ENCODE measurements at regions not wholly inside any gene's neighbourhood (a gene's known extent, or its start where the extent isn't known, plus 50 kb on each side); places are given as distances from the start of the nearest gene placed in this dataset.

DNA sequence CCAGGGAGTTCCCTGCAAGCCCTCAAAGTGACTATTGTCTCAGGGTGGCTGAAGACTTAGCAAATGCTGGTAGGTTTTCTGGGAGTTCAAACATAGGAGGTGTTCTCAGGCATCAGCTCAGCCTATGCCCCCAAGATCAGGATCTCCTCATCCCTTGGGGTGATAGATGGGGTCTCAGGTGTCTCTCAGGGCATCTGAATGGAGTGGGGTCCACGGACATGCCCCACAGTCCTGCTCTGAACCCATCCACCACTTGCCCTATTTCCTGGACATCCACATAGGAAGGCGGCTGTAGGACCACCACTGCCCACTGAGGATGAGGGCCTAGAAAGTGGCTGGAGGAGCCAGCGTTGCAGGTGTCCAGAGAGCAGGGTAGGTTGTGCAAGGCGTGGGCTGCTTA, 287.0 kb upstream of the CXCR4 start:
- TF ChIP-seq, protein P1, sequence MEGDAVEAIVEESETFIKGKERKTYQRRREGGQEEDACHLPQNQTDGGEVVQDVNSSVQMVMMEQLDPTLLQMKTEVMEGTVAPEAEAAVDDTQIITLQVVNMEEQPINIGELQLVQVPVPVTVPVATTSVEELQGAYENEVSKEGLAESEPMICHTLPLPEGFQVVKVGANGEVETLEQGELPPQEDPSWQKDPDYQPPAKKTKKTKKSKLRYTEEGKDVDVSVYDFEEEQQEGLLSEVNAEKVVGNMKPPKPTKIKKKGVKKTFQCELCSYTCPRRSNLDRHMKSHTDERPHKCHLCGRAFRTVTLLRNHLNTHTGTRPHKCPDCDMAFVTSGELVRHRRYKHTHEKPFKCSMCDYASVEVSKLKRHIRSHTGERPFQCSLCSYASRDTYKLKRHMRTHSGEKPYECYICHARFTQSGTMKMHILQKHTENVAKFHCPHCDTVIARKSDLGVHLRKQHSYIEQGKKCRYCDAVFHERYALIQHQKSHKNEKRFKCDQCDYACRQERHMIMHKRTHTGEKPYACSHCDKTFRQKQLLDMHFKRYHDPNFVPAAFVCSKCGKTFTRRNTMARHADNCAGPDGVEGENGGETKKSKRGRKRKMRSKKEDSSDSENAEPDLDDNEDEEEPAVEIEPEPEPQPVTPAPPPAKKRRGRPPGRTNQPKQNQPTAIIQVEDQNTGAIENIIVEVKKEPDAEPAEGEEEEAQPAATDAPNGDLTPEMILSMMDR (conservative IDR thresholded peaks at IDR 0.05; ENCODE audit: low read depth, low read length), result no peak
- no peak for TF ChIP-seq EZH2 (IDR thresholded peaks at IDR 0.05; ENCODE audit: borderline replicate concordance, low read depth, low read length, poor library complexity, severe bottlenecking)
